ENCODE measurements at regions not wholly inside any gene's neighbourhood (a gene's known extent, or its start where the extent isn't known, plus 50 kb on each side); places are given as distances from the start of the nearest gene placed in this dataset.

- ChIA-PET POLR2A (no interaction called here), CTCF (no interaction called here)
Measured at GRCh38 chr3:124659175-124659574, 71.1 kb upstream of the UMPS start.

GRCh38 chr3:124660599-124660998, 69.7 kb upstream of the UMPS start:
- ChIA-PET POLR2A (no interaction called here), CTCF (no interaction called here)

GRCh38 chr3:124663690-124664089, 66.6 kb upstream of the UMPS start:
- ChIA-PET POLR2A (no interaction called here), CTCF (interaction anchor here (0.6 kb wide), 1 partner anchor 44 kb away, joined by 3 read pairs; no protein-coding TSS in a partner anchor)

- CTCF ChIA-PET = no interaction called here
- POLR2A ChIA-PET = no interaction called here
Measured at GRCh38 chr3:124664804-124665203, 65.4 kb upstream of the UMPS start.

DNA sequence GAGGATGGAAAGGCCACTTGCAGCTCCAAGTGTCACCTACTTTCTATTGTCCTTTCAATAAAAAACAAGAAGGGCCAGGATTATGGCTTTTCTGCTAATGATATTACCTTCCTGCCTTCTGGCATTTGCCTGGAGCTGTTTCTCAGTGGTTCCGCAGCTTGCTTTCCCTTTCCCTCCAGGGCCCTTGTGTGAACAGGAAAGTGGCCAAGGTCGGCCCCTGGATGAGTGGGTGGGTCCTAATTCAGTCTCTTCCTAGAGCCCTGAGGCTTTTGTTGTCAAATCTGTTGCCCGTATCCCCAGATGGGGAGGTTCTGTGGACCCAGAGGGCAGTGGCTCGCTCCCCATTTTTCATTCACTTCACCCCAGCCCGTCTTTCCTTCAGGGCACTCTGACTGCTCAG, 64.2 kb upstream of the UMPS start:
- ChIA-PET CTCF (no interaction called here), POLR2A (no interaction called here)

DNA sequence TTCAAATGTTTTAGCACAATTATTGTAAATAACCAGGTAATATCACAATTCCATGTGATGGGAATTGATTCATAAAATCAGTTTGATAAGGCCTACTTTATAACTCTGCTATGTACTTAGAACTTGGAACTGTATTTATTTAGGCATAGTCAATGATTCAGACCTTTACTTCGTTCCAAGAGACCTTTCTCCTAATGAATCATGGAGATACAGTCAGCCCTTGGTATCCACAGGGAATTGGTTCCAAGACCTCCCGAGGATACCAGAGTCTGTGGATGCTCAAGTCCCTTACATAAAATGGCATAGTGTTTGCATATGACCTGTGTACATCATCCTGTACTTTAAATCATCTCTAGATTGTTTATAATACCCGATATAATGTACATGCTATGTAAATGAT, 60.8 kb upstream of the UMPS start:
- POLR2A ChIA-PET = no interaction called here
- CTCF ChIA-PET = interaction anchor here (0.9 kb wide), 1 partner anchor 103 kb away, joined by 4 read pairs; no protein-coding TSS in a partner anchor

GRCh38 chr3:124671106-124671505, 59.1 kb upstream of the UMPS start:
- CTCF ChIA-PET = no interaction called here
- POLR2A ChIA-PET = no interaction called here

DNA sequence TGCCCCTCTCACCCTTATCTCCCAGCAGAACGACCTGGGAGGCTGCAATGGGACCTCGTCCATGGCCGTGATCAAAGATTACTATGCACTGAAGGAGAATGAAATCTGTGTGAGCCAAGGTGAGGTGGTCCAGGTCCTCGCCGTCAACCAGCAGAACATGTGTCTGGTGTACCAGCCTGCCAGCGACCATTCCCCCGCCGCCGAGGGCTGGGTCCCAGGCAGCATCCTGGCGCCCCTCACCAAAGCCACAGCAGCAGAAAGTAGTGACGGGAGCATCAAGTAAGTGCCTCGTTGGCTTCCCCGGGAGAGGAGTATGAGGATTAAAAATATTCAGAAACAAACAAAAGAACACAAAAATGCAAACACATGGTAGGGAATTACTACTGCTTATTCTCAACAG, 55.9 kb upstream of the UMPS start:
- CTCF ChIA-PET = no interaction called here
- POLR2A ChIA-PET = no interaction called here

DNA sequence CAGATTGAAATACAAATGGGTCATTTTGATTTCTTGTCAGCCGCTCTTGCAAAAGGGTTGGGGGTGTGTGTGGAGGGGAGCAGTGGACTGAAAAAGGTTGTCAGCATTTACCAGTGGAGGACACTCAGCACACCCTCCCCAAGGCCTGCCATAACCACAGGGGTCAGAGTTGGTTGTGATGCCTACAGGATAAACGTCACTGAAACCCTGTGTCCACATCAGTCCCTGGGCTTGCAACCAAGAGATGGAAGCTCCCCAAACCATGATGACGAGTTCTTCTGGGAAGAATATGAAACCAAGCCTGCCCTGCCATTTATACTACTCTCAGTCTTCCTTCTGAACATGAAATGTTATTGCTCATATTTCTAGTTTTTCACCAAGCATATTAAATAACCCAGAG, 54.0 kb upstream of the UMPS start:
- CTCF ChIA-PET = interaction anchor here (1.4 kb wide), 2 partner anchors 13 to 116 kb away, joined by 4 to 7 read pairs; no protein-coding TSS in a partner anchor
- POLR2A ChIA-PET = no interaction called here

DNA sequence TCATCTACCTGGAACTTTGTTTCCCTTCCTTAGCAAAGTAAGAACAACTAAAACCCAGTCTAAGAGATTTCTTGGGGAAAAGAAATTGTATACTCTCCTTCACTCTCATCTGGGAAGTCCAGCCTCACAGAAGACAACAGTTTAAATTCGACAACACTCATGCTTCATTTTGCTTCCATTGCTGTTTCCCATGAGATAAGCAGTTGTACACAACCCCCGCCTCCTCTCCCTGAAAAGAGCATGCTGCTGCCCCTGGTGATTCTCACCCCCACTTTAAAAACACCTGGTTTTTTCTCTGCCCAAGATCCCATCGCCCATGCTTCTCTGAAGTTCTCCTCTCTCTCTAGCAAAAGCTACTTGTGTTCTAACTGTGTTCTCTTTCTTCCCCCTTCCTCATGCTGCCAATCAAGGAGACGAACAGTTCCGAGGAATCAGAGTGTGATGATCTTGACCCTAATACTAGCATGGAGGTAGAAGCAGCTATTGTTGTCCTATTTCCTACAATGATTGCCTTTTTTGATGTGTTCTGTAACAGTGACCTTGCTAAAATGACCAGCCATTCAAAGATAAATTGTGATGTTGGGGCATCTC, 51.1 kb upstream of the UMPS start:
- ChIA-PET POLR2A (no interaction called here), CTCF (interaction anchor here (1.7 kb wide), 1 partner anchor 9 kb away, joined by 4 read pairs; no protein-coding TSS in a partner anchor)

All from activated CD8-positive, alpha-beta memory T cell treated with anti-CD3 and anti-CD28 coated beads for 36 hours (primary cell).